NB4 (cell line): ENCODE measurements at regions not wholly inside any gene's neighbourhood (a gene's known extent, or its start where the extent isn't known, plus 50 kb on each side); places are given as distances from the start of the nearest gene placed in this dataset.

Source experiments
- DNase-seq: peaks from one replicate; pipeline ENCODE4 v3.0.0; 2010; ENCODE audit warnings: low read depth
- H3K4me3 ChIP-seq: one replicate; pipeline ENCODE4 v1.5.1; 2011; ENCODE audit warnings: mild to moderate bottlenecking, low read depth, low read length, moderate library complexity
- MAX ChIP-seq: IDR thresholded peaks from 2 replicates; pipeline ENCODE4 v1.6.1; 2011; ENCODE audit warnings: low read depth, low read length
- MYC ChIP-seq: IDR thresholded peaks from 2 replicates; pipeline ENCODE4 v1.6.1; 2011; ENCODE audit warnings: low read depth, low read length
- POLR2A ChIP-seq: IDR thresholded peaks from 2 replicates; pipeline ENCODE4 v1.6.1; 2011; ENCODE audit warnings: mild to moderate bottlenecking; ENCODE audit not compliant: insufficient read length; ENCODE audit errors: extremely low read depth
- TF ChIP-seq, protein P1 (sequence below): IDR thresholded peaks from one replicate; pipeline ENCODE4 v1.5.1; 2012; ENCODE audit warnings: low read depth, low read length

- no peak for DNase-seq
- TF ChIP-seq, protein P1, sequence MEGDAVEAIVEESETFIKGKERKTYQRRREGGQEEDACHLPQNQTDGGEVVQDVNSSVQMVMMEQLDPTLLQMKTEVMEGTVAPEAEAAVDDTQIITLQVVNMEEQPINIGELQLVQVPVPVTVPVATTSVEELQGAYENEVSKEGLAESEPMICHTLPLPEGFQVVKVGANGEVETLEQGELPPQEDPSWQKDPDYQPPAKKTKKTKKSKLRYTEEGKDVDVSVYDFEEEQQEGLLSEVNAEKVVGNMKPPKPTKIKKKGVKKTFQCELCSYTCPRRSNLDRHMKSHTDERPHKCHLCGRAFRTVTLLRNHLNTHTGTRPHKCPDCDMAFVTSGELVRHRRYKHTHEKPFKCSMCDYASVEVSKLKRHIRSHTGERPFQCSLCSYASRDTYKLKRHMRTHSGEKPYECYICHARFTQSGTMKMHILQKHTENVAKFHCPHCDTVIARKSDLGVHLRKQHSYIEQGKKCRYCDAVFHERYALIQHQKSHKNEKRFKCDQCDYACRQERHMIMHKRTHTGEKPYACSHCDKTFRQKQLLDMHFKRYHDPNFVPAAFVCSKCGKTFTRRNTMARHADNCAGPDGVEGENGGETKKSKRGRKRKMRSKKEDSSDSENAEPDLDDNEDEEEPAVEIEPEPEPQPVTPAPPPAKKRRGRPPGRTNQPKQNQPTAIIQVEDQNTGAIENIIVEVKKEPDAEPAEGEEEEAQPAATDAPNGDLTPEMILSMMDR, result no peak
- TF ChIP-seq MYC (no peak), MAX (no peak)
Observed at GRCh38 chr5:114565139-114565538, 203.3 kb downstream of the KCNN2 start.

GRCh38 chr5:114561415-114561814 lies 199.5 kb downstream of the KCNN2 start:
- DNase-seq, result no peak
- TF ChIP-seq MYC (no peak), MAX (no peak), POLR2A (no peak)
- TF ChIP-seq, protein P1, result no peak

More at GRCh38 chr5:114565139-114565538, 203.3 kb downstream of the KCNN2 start:
- no peak overlapping the region for H3K4me3 ChIP-seq

More at GRCh38 chr5:114561415-114561814, 199.5 kb downstream of the KCNN2 start:
- H3K4me3 ChIP-seq, result no peak overlapping the region
